Renal cortical epithelial cell (primary cell): ENCODE measurements at regions not wholly inside any gene's neighbourhood (a gene's known extent, or its start where the extent isn't known, plus 50 kb on each side); places are given as distances from the start of the nearest gene placed in this dataset.

Experiments
- DNase-seq: peaks from one replicate; pipeline ENCODE4 v3.0.0-alpha.2; 2011; ENCODE audit warnings: low read depth

DNA sequence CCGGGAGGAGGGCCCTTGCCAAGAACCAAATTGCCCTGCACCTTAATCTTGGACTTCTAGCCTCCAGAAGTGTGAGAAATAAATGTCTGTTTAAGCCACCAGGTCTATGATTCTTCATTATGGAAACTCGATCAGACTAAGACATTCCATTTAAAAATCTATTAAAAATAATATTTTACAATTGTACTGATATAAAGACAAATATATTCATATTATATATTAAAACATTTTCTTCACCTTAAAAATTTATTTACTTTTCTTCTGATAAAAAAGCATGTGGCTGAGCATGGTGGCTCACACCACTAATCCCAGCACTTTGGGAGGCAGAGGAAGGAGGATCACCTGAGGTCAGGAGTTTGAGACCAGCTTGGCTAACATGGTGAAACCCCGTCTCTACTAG, 72.4 kb upstream of the CHST15 start:
- DNase-seq: no peak

DNA sequence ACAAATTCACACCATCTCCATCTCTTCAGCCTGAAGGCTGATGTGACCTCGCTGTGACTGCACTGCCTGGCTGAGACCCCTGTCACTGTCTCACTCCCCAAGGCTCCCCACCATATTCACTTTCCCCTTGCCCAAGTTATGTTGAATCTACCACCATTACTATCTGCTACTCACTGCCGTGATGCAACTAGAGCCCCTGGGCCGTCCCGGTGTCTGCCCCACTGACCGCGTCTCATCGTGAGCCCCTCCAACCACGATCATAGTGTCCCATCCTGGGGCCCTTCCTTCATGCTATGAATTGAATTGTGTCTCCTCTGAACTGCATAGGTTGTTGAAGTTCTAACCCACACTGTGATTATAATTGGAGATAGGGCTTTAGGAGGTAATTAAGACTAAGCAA, 71.9 kb upstream of the CHST15 start:
- DNase-seq: no peak

DNA sequence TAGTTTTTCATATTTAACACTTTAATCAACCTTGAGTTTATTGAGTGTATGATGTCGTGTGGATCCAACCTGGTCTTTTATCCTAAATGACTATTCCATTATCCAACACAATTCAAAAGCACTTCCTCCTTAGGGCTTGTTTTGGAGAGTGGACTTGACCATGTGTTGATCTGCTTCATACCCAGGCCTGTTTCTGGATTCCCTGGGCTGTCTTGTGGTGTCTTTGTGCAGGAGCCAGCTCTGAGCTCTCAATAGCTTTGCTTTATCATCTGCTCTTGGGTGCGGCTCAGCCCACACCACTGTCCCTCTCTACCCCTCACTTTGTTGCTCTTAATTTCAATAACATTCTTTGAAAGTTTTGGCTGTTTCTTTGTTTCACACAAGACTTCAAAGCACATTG, 70.9 kb upstream of the CHST15 start:
- DNase-seq: no peak

DNA sequence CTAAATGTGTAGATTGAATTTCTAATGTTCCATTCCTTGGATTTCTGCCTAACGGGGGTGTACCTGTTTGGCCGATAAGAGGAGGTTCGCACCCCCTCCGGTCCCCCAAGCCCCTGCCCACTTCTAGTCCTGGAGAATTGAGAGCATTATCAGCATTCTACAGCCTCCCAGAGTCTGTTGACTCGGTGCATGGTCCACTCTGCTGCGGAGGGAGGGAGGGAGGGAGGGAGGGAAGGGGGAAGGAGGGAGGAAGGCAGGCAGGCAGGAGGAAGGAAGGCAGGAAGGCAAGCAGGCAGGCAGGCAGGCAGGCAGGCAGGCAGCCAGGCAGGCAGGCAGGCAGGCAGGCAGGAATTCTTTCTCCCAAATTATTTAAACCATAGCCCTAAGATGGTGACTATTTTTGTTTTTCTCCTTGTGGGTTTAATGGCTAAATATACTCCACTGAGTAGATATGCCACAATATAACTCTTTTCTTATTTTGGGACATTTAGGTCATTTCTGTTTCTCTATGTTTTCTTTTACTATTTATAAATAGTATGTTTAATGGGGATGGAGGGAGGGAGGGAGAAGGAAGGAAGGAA, 69.5 kb upstream of the CHST15 start:
- no peak for DNase-seq

DNA sequence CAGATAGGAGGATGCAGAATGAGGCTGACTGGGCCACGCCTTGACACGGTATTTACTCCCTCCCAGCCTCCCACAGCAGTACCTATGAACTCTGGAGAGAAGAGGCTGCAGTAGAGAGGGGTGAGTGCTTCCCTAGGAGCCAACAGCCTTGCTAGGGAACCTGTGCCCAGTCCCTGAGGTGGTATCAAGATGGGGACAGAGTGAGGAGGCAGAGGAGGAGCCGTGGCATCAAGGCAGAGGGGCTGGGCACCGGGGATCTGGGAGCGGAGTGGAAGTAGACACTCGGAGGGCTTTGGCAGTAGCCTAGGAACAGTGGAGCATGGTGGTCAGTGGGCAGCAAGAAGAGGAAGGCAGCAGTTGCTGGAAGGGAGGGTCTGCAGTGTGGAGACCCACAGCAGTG, 68.7 kb upstream of the CHST15 start:
- no peak for DNase-seq

DNA sequence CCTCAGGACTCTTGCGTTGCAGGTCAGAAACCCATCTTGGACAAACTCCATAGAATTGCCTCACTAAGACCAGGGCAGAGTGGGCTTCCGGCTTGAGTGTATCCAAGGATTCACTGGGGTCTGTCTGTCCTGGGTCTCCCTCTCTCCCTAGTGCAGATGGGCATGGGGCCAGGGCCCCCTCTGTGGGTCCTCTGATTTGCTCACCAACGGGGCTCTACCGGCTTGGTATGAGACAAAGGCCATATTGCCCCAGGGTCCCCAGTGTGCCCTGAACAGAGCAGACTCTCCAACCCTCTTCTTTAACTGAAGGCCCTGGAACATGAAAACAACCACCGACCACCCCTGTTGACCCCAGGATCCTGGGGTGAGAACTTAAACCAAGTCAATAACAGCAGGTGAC, 68.2 kb upstream of the CHST15 start:
- DNase-seq: no peak

DNA sequence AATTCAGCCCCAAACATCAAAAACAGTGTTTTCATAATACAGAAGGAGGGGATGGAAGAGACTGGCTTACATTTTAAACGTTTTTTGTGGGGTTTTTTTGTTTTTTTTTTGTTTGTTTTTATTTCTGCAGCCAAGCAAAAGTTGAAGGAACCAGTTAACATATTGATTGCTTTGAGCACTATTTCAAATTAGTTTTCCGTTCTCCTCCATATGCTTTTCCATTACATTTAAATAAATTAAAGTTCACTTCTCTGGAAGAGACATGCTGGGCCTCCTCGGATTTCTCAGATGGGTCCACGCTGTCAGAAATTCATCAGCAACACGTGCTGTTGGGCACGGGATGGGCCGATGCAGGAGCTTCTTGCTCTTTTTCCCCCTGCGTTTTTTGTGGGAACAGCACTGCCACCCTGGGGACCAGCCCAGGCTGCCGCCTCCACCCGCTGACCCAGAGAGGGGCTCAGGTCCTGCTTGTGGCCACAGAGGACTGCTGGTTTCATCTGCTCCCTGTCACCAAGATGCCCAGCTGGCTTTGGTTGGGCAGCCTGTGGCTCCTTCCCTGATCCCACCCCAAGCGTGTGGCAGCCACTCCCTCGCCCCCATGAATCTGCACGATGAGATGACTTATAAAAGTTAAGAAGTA, 67.7 kb upstream of the CHST15 start:
- DNase-seq: no peak

DNA sequence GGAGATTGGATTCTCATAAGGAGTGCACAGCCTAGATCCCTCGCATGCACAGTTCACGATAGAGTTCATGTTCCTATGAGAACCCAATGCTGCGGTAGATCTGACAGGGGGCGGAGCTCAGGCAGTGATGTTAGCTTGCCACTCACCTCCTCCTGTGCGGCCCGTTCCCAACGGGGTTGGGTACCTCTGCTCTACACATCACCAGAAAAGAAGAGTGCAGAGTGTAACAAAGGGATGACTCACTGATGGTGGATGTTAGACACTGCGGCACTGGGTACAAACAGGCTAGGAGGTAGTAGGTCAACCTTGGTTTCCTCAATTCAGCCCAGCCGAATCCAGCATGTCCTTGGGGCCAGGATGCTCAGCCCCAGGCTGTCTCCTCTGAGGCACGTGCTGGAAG, 66.8 kb upstream of the CHST15 start:
- no peak for DNase-seq

DNA sequence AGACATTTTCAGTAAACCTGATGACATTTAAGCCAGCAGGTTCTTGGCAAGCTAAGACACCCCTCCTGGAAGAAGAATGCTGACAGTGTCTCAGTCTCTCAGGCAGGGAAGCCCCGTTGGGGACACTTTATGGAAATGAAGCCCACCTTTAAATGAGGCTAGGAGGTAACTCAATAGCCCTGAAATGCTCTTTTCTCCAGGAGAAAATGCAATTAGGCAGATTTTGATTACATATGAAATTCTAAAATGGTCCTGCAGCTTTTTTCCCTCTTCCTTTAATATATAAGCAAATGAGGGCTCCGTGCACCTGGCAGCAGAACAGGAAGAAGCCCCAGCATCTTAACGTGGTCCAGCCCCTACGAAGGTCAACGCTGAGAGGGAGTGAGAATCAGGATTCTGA, 65.8 kb upstream of the CHST15 start:
- no peak for DNase-seq

DNA sequence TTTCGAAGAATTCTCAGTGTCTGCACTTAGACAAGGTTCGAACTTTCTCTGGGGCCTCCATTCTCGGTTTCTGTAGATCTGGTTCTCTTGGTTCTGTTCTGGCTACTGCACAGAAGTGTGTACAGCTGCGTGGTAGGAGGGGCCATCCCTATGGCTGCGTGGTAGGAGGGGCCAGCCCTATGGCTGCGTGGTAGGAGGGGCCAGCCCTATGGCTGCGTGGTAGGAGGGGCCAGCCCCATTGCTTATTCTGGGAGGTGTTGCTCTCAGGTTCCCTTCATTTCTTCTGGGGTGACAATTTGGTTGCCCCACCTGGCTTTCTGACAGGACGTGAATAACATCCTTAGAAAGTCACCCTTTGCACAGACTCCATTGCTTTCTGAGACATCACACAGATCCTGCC, 65.2 kb upstream of the CHST15 start:
- no peak for DNase-seq

DNA sequence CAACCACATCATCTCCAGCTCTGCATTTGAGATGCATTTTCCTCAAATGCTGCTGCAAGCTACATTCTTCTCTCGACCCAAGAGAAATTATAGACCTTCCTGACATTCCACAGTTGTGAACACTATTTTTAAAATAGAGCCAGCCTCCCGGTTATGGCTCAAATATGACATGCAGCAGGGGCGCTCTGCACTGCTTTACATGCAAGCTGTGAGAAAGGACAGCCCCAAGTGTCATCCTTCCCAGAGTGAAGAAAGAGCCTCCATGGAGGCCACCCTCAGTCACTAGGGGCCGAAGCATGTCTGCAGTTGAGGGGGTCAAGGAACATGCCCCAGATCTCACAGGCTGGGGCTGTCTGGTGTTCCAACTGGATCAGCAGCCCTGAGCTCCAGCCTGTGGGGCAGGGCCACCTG, 63.9 kb upstream of the CHST15 start:
- no peak for DNase-seq

DNA sequence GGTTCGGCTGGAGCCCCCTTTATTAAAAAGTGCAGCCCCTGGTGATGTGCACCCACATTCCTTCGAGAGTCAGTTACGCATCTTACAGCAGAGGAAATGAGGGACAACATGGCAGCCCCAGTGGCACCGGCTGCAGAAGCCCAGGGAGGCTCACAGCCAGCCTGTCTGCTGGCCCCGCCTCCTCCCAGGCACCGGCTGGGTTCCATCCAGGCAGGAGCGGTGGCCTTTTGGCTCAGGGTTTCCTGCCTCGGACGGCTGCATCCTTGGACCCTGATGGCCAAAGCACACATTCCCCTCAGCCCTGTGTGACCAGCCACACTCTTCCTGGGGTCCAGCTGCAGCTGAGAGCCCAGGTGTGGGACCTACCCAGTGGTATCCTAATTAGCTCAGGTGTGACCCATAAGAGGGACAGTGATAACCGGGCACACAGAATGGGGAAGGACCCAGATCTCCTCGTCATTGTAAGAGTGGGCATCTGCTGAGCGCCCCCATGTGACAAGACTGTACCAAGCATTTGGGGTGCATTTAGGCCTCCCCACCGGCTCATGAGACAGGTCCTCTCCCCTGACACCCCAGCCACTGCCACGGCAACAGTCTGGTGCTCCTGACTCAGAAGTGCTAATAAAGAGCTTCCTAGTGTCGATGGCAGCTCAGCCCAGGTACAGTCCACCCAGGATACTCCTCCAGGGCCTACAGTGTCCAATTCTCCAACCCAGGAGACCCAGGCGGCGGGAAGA, 63.3 kb upstream of the CHST15 start:
- no peak for DNase-seq

DNA sequence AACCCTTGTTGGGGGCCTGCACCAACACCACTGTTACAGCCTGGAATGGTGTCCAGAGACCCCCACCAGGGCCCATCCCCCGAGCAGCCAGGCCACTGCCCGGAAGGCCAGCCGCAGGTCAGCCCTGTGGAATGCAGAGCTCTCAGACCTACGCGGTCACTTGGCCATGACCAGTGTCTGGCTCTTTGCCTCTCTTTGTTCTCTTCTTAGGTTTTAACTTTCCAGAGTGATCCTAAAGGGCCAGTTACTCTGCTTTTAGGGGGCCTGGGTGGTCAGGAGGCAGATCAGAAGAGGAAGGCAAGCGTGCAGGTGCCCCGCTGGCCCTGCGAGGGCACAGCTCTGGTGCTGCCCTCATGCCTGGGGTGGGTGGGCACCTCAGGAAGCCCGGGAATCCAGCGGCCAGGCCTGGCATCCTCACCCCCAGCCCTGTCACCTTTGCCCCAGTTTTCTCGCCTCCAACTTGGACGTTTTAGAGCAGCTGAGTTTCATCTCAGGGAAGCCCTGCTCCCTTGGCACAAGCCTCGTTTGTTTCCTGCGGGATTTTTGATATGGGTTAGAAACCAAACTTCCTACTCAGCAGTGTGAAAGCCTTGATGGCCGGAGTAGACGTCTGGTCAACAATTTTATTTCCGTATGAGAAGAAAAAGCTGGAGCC, 62.5 kb upstream of the CHST15 start:
- DNase-seq: peak; percentile 61

DNA sequence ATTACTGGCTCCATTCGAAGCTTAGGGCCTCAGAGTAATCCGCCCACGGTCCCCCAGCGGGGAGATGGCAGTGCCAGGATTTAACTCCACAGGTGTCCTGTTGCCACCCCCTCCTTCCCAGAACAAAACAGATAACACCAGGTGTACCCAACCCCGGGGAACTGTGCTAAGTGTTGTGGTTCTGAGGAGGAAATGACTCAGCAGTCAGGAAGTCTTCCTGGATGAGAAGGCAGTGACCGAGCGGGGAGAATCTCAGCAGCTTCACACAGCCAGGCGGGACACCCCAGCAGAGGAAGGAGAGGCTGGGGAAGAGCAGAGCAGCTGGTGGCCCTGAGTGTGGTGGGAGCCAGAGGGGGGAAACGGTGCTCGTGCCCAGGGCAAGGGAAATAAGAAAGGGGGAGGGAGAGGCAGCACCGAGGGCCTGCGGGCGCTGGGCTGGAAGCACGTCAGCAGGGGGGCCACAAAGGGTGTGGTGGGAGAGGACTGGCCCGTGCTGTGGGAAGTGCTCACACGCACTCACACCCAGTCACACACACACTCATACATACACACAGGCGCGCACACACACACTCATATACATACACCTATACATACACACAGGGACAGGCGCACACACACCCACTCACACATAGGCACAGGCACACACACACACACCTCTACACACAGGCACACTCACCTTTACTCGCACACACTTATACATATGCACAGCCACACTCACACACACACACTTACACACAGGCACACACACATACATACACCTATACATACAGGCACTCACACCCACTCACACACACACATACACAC, 59.8 kb upstream of the CHST15 start:
- DNase-seq: peak; percentile 94

DNA sequence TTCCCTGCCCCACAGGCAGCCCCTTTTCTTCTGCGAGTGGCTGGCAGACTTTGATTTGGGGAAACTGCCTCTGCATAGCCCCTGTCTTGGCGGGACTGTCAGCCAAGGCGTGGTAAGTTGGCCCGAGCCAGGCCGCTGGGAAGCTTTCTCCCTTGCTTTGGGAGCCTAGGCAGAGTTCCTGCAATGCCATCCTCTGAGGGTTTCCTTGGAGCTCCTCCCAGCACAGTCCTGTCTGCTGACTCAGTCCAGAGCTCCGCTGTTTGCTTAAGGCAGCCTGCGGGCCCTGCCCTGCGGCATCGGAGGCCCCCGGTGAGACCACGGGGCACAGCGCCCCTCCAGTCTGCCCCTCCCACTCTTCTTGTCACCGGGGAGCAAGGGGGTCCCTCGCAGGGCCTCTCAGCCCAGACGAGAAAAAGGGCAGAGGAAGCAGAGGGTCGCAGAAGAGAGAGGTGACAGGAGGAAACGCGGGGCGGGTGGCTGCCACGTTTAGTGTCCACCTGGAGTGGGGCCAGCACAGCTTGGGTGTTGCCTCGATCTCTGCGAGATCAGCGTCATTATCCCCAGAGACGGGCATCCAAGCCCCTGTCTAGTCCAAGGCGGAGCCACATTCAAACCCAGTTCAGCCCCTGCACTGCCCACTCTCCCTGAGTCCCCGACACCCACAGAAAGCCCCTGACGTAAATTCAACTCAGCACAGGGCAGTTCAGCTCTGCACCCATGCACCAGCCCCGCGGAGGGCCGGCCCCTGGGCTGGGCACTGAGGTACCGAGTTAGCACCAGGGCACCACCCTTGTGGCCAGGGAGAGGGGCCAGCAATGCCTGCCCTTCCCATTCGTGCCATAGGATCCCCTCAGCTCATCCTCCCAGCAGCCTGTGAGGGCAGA, 59.0 kb upstream of the CHST15 start:
- peak; percentile 82 for DNase-seq

DNA sequence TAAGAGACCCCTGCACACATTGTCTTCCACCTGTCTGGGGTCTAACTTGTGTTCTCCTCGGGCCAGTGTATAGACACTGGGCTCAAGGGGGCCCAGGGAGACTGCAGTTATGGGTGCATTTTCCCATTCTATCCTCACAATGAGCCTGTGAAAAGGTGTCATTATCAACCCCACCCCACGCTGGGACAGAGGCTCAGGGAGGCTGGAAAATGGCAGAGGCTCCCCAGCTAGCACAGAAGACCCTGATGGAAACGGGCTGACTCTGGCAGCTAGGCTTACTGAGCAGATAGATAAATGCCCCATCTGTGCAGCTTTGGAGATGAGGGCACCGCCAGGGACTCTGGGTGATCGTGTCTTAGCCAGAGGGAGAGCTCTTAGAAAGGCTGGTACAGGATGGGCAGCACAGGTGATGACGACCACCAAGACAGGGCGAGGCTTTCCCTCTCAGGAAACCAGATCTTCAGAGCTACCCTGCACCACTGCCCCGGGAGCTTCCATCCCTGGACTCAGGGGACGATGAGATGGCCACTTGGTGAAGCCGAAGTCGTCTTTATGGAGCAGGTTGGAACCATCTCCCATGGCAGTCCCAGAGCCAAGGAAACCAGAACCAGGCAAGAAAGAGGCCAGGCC, 58.2 kb upstream of the CHST15 start:
- DNase-seq: no peak

DNA sequence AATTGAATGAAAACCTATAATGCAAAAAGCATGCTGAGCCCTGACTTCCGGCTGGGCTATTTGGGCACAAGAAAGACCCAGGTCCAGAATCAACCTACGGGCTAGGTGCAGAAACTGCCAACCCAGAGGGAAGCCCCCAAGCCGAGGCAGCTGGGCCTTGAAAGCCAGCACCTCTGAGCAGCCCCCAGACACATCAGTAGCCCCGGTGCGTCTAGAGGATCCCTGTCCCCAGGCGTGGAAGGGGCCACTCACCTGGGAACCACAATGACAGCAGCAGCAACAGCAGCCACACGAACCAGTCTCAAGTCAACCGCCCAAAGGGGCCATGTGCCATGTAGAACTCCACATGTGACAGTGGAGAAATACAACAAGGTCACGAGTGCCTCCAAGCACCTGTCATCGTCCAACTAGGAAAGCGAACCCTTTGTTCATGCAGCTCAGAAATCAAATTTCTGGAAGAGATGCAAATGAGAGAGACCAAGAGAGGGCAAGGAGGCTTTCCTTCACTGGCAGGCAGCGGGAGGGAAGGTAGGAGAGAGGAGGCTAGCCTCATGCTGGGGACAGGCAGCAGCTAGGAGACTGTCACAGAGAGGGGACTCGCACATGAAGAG, 57.5 kb upstream of the CHST15 start:
- no peak for DNase-seq

DNA sequence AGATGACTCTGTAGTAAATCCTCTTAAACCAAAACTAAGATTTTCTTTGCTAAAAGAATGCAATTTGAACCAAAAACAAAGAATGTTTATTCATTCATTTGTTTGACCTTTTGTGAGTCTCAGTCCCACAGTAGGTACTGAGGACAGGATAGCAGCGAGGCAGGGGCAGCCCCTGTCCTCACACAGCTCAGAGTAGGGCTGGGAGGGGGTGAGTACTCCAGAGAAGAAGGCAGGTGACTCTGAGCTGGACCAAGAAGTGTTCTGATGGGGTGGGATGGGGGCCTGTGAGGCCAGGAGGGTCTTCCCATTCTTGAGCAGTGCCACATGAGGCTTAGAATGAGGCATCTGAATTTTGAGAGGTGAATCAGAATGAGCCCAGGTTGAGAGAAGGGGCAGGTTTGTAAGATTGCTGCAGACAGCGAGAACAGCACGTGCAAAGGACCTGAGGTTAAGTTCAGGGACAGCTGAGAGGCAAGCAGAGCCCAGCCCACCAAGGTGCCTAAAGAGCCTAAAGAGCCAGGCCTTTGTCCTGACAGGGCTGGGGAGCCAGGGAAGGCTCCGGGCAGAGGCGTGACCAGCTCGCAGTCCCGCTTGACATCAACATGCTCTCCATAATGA, 56.9 kb upstream of the CHST15 start:
- no peak for DNase-seq

DNA sequence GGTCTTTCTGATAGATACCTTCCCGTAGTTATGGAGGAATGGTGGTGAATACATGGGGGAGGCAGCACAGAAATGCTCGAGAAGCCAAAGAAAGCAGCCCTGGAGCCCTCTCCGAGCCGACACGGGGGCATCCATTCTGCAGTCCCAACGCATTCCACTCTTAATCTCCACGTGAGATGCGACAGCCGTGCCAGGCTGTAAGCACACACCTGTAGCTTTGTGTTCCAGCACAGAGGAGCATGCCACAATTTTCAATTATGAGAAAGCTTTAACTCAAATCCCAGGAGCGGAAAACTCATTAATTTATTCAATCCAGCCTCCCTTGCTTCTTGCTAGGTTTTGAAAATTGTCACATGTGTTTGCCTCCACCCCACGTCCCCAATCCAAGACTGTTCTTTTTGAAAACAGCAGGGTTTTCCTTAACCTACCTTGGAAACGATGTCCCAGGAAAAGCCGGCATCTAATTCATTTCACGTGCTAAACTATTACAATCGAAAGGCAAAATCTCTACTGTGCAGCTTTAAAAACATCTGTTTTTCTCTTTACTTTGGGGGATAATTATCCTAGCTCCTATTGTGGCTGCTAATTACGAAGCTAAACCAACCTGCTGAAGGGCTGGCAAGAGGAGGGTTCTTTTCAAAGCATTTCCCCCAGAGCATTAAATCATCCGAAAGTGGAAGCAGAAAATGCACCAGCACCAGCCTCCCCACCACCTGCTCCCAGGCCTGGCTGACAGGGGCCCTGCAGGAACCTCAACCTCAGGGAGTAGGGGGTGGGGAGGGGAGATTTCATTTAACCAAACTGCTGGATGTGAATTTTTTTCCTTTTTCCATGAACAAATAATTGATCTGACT, 56.0 kb upstream of the CHST15 start:
- no peak for DNase-seq
